NT2/D1 (cell line): ENCODE measurements at regions not wholly inside any gene's neighbourhood (a gene's known extent, or its start where the extent isn't known, plus 50 kb on each side); places are given as distances from the start of the nearest gene placed in this dataset.

Experiments used
- DNase-seq: peaks from one replicate; pipeline ENCODE4 v3.0.0-alpha.2; 2011; ENCODE audit warnings: low read depth, low spot score
- H3K27me3 ChIP-seq: 2 replicates; pipeline ENCODE4 v1.6.0; 2011; ENCODE audit warnings: mild to moderate bottlenecking; ENCODE audit not compliant: insufficient read length, insufficient read depth
- H3K36me3 ChIP-seq: 2 replicates; pipeline ENCODE4 v1.6.1; 2011; ENCODE audit warnings: mild to moderate bottlenecking, low read length, mixed read lengths; ENCODE audit not compliant: insufficient read depth, insufficient read length
- H3K4me1 ChIP-seq: 2 replicates; pipeline ENCODE4 v1.5.1; 2011; ENCODE audit not compliant: insufficient read depth, insufficient read length
- H3K4me3 ChIP-seq: 2 replicates; pipeline ENCODE4 v1.5.1; 2011; ENCODE audit warnings: low read depth; ENCODE audit not compliant: insufficient read length
- H3K9ac ChIP-seq: 2 replicates; pipeline ENCODE4 v1.6.0; 2011; ENCODE audit warnings: low read depth; ENCODE audit not compliant: insufficient read length
- H3K9me3 ChIP-seq: 2 replicates; pipeline ENCODE4 v1.5.1; 2011; ENCODE audit warnings: mild to moderate bottlenecking, low read length; ENCODE audit not compliant: insufficient read depth
- SUZ12 ChIP-seq: IDR thresholded peaks from 2 replicates; pipeline ENCODE4 v1.6.1; 2011; ENCODE audit not compliant: insufficient read length, insufficient read depth; ENCODE audit errors: extremely low read depth
- YY1 ChIP-seq: IDR thresholded peaks from 2 replicates; pipeline ENCODE4 v1.6.1; 2011; ENCODE audit not compliant: insufficient read length, insufficient read depth
- ZNF274 ChIP-seq: IDR thresholded peaks from 2 replicates; pipeline ENCODE4 v1.6.1; 2011; ENCODE audit warnings: mild to moderate bottlenecking, low read depth, low read length

DNA sequence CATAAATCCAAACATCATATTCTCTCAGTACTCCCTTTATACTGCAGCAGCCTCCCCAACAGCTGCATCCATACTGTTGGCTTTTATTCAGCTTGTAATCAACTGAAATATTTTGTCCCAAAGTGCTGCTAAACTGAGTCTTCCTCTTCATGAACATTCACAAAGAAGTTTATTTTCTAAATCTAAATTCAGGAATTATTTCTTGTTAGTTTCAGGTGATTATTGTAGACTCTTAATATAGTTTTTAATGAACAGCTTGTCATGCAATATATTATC, 269.3 kb upstream of the UBE2E2 start:
- TF ChIP-seq YY1: no peak
- TF ChIP-seq ZNF274: no peak
- no peak for TF ChIP-seq SUZ12
- no peak overlapping the region for H3K4me3 ChIP-seq
- no peaks in the 10 kb centered on the region for H3K4me1 ChIP-seq
- DNase-seq: no peak
- H3K36me3 ChIP-seq: no peaks in the 10 kb centered on the region
- H3K27me3 ChIP-seq: no peaks in the 10 kb centered on the region
- no peaks in the 10 kb centered on the region for H3K9me3 ChIP-seq
- no peak overlapping the region for H3K9ac ChIP-seq

DNA sequence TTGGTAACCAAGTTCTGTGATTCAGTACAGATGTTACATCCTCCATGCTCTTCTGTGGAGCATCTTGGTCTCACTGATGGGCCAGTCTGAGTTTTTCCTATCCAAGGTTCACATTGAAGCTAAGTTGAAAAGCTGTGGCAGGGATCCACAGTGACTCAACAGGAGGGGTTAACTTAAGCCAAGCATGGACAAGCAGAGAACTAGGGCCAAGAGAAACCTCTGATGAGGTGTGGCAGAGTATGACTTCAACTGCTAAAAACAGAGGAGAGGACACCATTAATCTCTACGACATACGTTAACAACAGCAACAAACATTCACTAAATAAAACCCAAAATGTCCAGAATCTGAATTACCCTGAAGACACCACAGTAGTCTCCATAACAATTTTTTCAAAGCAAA, 268.1 kb upstream of the UBE2E2 start:
- H3K4me1 ChIP-seq: no peaks in the 10 kb centered on the region
- no peak for TF ChIP-seq ZNF274
- TF ChIP-seq SUZ12: no peak
- no peak for TF ChIP-seq YY1
- no peak overlapping the region for H3K4me3 ChIP-seq
- no peak for DNase-seq
- no peak overlapping the region for H3K9ac ChIP-seq
- no peaks in the 10 kb centered on the region for H3K27me3 ChIP-seq
- H3K36me3 ChIP-seq: no peaks in the 10 kb centered on the region
- H3K9me3 ChIP-seq: no peaks in the 10 kb centered on the region

DNA sequence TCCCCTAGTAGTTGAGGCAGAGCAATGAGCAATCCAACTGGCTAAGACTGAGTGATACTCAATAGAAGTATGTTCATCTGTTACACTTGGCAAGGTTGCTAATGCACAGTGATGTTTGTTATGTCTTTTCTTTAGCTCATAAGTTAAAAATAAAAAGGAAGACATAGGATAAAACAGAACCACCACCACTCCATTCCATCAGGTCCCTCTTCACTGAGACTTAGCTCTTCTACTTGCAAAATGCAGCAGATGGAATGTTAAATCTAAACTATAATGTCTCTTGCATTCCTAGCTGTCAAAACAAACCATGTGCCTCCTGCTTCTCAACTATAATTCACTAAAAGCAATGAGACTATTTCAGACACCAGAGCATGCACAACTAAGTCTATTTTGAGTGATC, 265.6 kb upstream of the UBE2E2 start:
- no peak overlapping the region for H3K4me3 ChIP-seq
- H3K9me3 ChIP-seq: no peaks in the 10 kb centered on the region
- no peaks in the 10 kb centered on the region for H3K4me1 ChIP-seq
- H3K9ac ChIP-seq: no peak overlapping the region
- H3K27me3 ChIP-seq: no peaks in the 10 kb centered on the region
- H3K36me3 ChIP-seq: no peaks in the 10 kb centered on the region
- DNase-seq: no peak
- TF ChIP-seq ZNF274 (no peak), YY1 (no peak), SUZ12 (no peak)

- H3K9ac ChIP-seq: no peak overlapping the region
- no peak overlapping the region for H3K4me3 ChIP-seq
- DNase-seq: no peak
- TF ChIP-seq YY1: no peak
- no peak for TF ChIP-seq SUZ12
- no peak for TF ChIP-seq ZNF274
- H3K9me3 ChIP-seq: no peaks in the 10 kb centered on the region
- H3K27me3 ChIP-seq: no peaks in the 10 kb centered on the region
- no peaks in the 10 kb centered on the region for H3K36me3 ChIP-seq
- no peaks in the 10 kb centered on the region for H3K4me1 ChIP-seq
Measured at GRCh38 chr3:22938739-22939138, 264.4 kb upstream of the UBE2E2 start.

DNA sequence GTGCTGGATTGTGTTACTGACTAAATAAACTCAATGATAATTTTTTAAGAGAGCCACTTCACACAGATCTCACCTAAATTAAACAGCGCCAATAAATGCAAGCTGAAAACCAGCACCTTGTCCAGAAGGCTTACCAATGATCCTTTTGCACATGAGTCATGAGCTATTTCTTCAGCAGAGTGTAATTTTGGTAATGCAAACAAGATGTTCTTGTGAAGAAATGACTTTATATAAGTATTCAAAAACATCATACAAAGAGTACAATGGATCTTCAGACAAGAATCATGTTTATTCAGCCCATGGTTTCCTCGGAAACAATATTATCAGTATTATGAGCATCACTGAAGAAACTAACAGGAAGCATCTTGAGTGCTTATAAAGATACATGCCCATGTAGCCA, 263.8 kb upstream of the UBE2E2 start:
- no peak for DNase-seq

GRCh38 chr3:22940285-22940684, 262.8 kb upstream of the UBE2E2 start:
- H3K36me3 ChIP-seq: no peaks in the 10 kb centered on the region
- no peak overlapping the region for H3K4me3 ChIP-seq
- H3K9me3 ChIP-seq: no peaks in the 10 kb centered on the region
- TF ChIP-seq YY1 (no peak), SUZ12 (no peak), ZNF274 (no peak)
- no peaks in the 10 kb centered on the region for H3K4me1 ChIP-seq
- H3K27me3 ChIP-seq: no peaks in the 10 kb centered on the region
- H3K9ac ChIP-seq: no peak overlapping the region
- DNase-seq: no peak

More for the DNA sequence above, 263.8 kb upstream of the UBE2E2 start:
- H3K36me3 ChIP-seq: no peaks in the 10 kb centered on the region
- no peaks in the 10 kb centered on the region for H3K4me1 ChIP-seq
- no peak for TF ChIP-seq YY1
- TF ChIP-seq ZNF274: no peak
- no peak for TF ChIP-seq SUZ12
- H3K4me3 ChIP-seq: no peak overlapping the region
- H3K9me3 ChIP-seq: no peaks in the 10 kb centered on the region
- no peak overlapping the region for H3K9ac ChIP-seq
- no peaks in the 10 kb centered on the region for H3K27me3 ChIP-seq

GRCh38 chr3:22942981-22943380, 260.1 kb upstream of the UBE2E2 start:
- TF ChIP-seq ZNF274 (no peak), SUZ12 (no peak), YY1 (no peak)
- H3K27me3 ChIP-seq: no peaks in the 10 kb centered on the region
- no peaks in the 10 kb centered on the region for H3K4me1 ChIP-seq
- no peak overlapping the region for H3K9ac ChIP-seq
- no peaks in the 10 kb centered on the region for H3K36me3 ChIP-seq
- H3K9me3 ChIP-seq: no peaks in the 10 kb centered on the region
- no peak overlapping the region for H3K4me3 ChIP-seq
- DNase-seq: no peak

- H3K36me3 ChIP-seq: no peaks in the 10 kb centered on the region
- no peaks in the 10 kb centered on the region for H3K9me3 ChIP-seq
- no peak overlapping the region for H3K9ac ChIP-seq
- no peaks in the 10 kb centered on the region for H3K27me3 ChIP-seq
- H3K4me3 ChIP-seq: no peak overlapping the region
- no peaks in the 10 kb centered on the region for H3K4me1 ChIP-seq
- no peak for DNase-seq
- no peak for TF ChIP-seq SUZ12
- no peak for TF ChIP-seq ZNF274
- no peak for TF ChIP-seq YY1
Measured at GRCh38 chr3:22947851-22948250, 255.3 kb upstream of the UBE2E2 start.

GRCh38 chr3:22951910-22952309, 251.2 kb upstream of the UBE2E2 start:
- H3K4me1 ChIP-seq: no peaks in the 10 kb centered on the region
- TF ChIP-seq ZNF274 (no peak), YY1 (no peak), SUZ12 (no peak)
- no peak overlapping the region for H3K9ac ChIP-seq
- no peaks in the 10 kb centered on the region for H3K36me3 ChIP-seq
- H3K9me3 ChIP-seq: no peaks in the 10 kb centered on the region
- H3K27me3 ChIP-seq: no peaks in the 10 kb centered on the region
- no peak for DNase-seq
- H3K4me3 ChIP-seq: no peak overlapping the region
